OCI-LY7 (cell line): ENCODE measurements at regions not wholly inside any gene's neighbourhood (a gene's known extent, or its start where the extent isn't known, plus 50 kb on each side); places are given as distances from the start of the nearest gene placed in this dataset.
"Not testable (repeated sequence)": the region's sequence is repeated elsewhere in the genome, so short reads cannot be mapped to it uniquely, and the experiment has no call there.

ENCODE experiments used
- BruUV-seq: library from RNA; stranded (reverse); fragments of 400-500 nt; replicated peaks from 2 replicates; lab custom pipeline; 2021; lab: Mats Ljungman, UMichigan
- CTCF ChIA-PET: fragments of 300-600 bp; sonication (Branson Sonifier 250); formaldehyde crosslinking; loops from one replicate; lab custom pipeline; 2022; ENCODE audit warnings: antibody characterized with exemption; ENCODE audit not compliant: unreplicated experiment; lab: Charles Lee
- POLR2A ChIA-PET: fragments of 300-600 bp; sonication (Branson Sonifier 250); formaldehyde crosslinking; loops from one replicate; lab custom pipeline; 2022; ENCODE audit warnings: antibody characterized with exemption; lab: Charles Lee
- DNase-seq: peaks from one replicate; pipeline ENCODE4 v3.0.0-alpha.2; 2015; ENCODE audit warnings: low spot score
- H2AFZ ChIP-seq: fragments of 200-600 bp; sonication (generic), shearing (Covaris generic); 2 replicates; pipeline ENCODE4 v1.6.1; 2014; ENCODE audit warnings: mild to moderate bottlenecking, antibody characterized with exemption, low read length, moderate library complexity
- H3K27ac ChIP-seq: fragments of 200-600 bp; sonication (generic); 2 replicates; pipeline ENCODE4 v1.5.1; 2014; ENCODE audit warnings: mixed run types, low read depth, mild to moderate bottlenecking, moderate library complexity, low read length, inconsistent platforms; ENCODE audit not compliant: poor library complexity, severe bottlenecking
- H3K36me3 ChIP-seq: fragments of 200-600 bp; sonication (generic); 2 replicates; pipeline ENCODE4 v1.6.1; 2014; ENCODE audit warnings: mild to moderate bottlenecking, antibody characterized with exemption, low read length, moderate library complexity, mixed read lengths; ENCODE audit not compliant: insufficient read depth
- H3K4me1 ChIP-seq: fragments of 200-600 bp; sonication (generic); 2 replicates; pipeline ENCODE4 v1.5.1; 2014; ENCODE audit warnings: mild to moderate bottlenecking, low read length; ENCODE audit not compliant: insufficient read depth, poor library complexity, severe bottlenecking
- H3K4me2 ChIP-seq: fragments of 200-600 bp; sonication (generic); 2 replicates; pipeline ENCODE4 v1.6.1; 2014; ENCODE audit warnings: mild to moderate bottlenecking, low read length
- H3K4me3 ChIP-seq: fragments of 200-600 bp; sonication (generic); 2 replicates; pipeline ENCODE4 v1.5.1; 2014; ENCODE audit warnings: mild to moderate bottlenecking, low read depth, low read length; ENCODE audit not compliant: poor library complexity, severe bottlenecking
- H3K79me2 ChIP-seq: fragments of 200-600 bp; sonication (generic); 2 replicates; pipeline ENCODE4 v1.6.1; 2016; ENCODE audit warnings: low read depth, mild to moderate bottlenecking, low read length, moderate library complexity, mixed read lengths; ENCODE audit not compliant: insufficient read depth
- H3K9me2 ChIP-seq: fragments of 200-600 bp; sonication (generic); 2 replicates; pipeline ENCODE4 v1.6.1; 2016; ENCODE audit warnings: mild to moderate bottlenecking, low read length, mixed read lengths; ENCODE audit not compliant: insufficient read depth
- H3K9me3 ChIP-seq: fragments of 200-600 bp; sonication (generic); 2 replicates; pipeline ENCODE4 v1.6.1; 2014; ENCODE audit warnings: mild to moderate bottlenecking, mixed run types, low read length, mixed read lengths
- H4K20me1 ChIP-seq: fragments of 200-600 bp; sonication (generic); 2 replicates; pipeline ENCODE4 v1.6.1; 2014; ENCODE audit warnings: mild to moderate bottlenecking, antibody characterized with exemption, low read length, moderate library complexity, mixed read lengths; ENCODE audit not compliant: insufficient read depth
- CTCF ChIP-seq: fragments of 200-600 bp; sonication (generic); conservative IDR thresholded peaks from 2 replicates; pipeline ENCODE4 v1.5.1; 2014; ENCODE audit warnings: mild to moderate bottlenecking, antibody characterized with exemption, low read length, moderate library complexity, mixed read lengths
- EZH2phosphoT487 ChIP-seq: fragments of 200-600 bp; sonication (generic); IDR thresholded peaks from 2 replicates; pipeline ENCODE4 v1.6.1; 2018; ENCODE audit warnings: low read depth, borderline replicate concordance, mild to moderate bottlenecking, mixed run types, antibody characterized with exemption, low read length, moderate library complexity, mixed read lengths
- intact Hi-C: fragments of 100-400 bp; cut with micrococcal nuclease; formaldehyde crosslinking; loops from one replicate; pipeline ENCODE4 v1.10.0; 2022; ENCODE audit not compliant: unreplicated experiment

GRCh38 chr10:53650794-53651193 lies 878.2 kb upstream of the MBL2 start:
- H3K36me3 ChIP-seq: no peaks in the 10 kb centered on the region

GRCh38 chr10:53647221-53647620 lies 874.6 kb upstream of the MBL2 start:
- H3K4me1 ChIP-seq, intact Hi-C loops, H3K4me2 ChIP-seq, CTCF ChIA-PET, H3K27ac ChIP-seq, DNase-seq, H3K36me3 ChIP-seq, H3K79me2 ChIP-seq, H3K9me3 ChIP-seq, H4K20me1 ChIP-seq, BruUV-seq, H2AFZ ChIP-seq, H3K4me3 ChIP-seq, H3K9me2 ChIP-seq: not testable (repeated sequence)
- POLR2A ChIA-PET: interaction anchor here (0.7 kb wide), 1 partner anchor 12 kb away, joined by 3 read pairs; no protein-coding TSS in a partner anchor

More at GRCh38 chr10:53650794-53651193, 878.2 kb upstream of the MBL2 start:
- no peak overlapping the region for H2AFZ ChIP-seq
- H3K27ac ChIP-seq: no peak overlapping the region
- H3K4me1 ChIP-seq: no peaks in the 10 kb centered on the region
- ChIA-PET POLR2A (interaction anchor here (1.1 kb wide), 1 partner anchor 33 kb away, joined by 3 read pairs; no protein-coding TSS in a partner anchor), CTCF (no interaction called here)
- H3K79me2 ChIP-seq: no peaks in the 10 kb centered on the region
- intact Hi-C loops: no loop called here
- H4K20me1 ChIP-seq: no peaks in the 10 kb centered on the region
- H3K4me3 ChIP-seq: no peak overlapping the region
- H3K4me2 ChIP-seq: no peak overlapping the region
- no peaks in the 10 kb centered on the region for H3K9me3 ChIP-seq
- no peaks in the 10 kb centered on the region for H3K9me2 ChIP-seq
- no peak for DNase-seq
- TF ChIP-seq CTCF (no peak), EZH2phosphoT487 (no peak)
- no TSS peak for BruUV-seq

- CTCF ChIA-PET: no interaction called here
- Histone ChIP-seq H3K36me3 (no peaks in the 10 kb centered on the region), H3K79me2 (no peaks in the 10 kb centered on the region)
These were observed 873.9 kb upstream of the MBL2 start for GRCh38 chr10:53646525-53646924.

More at GRCh38 chr10:53646525-53646924, 873.9 kb upstream of the MBL2 start:
- Histone ChIP-seq H3K27ac (no peak overlapping the region), H3K9me3 (no peaks in the 10 kb centered on the region), H3K4me2 (no peak overlapping the region), H2AFZ (no peak overlapping the region), H3K9me2 (no peaks in the 10 kb centered on the region), H3K4me1 (no peaks in the 10 kb centered on the region), H3K4me3 (no peak overlapping the region), H4K20me1 (no peaks in the 10 kb centered on the region)
- intact Hi-C loops: no loop called here
- POLR2A ChIA-PET: interaction anchor here (0.7 kb wide), 1 partner anchor 11 kb away, joined by 3 read pairs; no protein-coding TSS in a partner anchor
- TF ChIP-seq EZH2phosphoT487: no peak
- no peak for TF ChIP-seq CTCF
- DNase-seq: no peak
- no TSS peak for BruUV-seq
